Stimulated activated CD4-positive, alpha-beta T cell treated with anti-CD3 and anti-CD28 coated beads, Interleukin-15, amount 100 ng/mL, for 24 hours (primary cell): ENCODE measurements at regions not wholly inside any gene's neighbourhood (a gene's known extent, or its start where the extent isn't known, plus 50 kb on each side); places are given as distances from the start of the nearest gene placed in this dataset.
"Not testable (repeated sequence)": the region's sequence is repeated elsewhere in the genome, so short reads cannot be mapped to it uniquely, and the experiment has no call there.

ENCODE experiments used
- DNase-seq: peaks from one replicate; pipeline ENCODE4 v3.0.0-alpha.2; 2020

- no peak for DNase-seq
These were observed 756.7 kb upstream of the SLIT2 start for GRCh38 chr4:19494961-19495360.

GRCh38 chr4:19492606-19493005, 759.1 kb upstream of the SLIT2 start:
- no peak for DNase-seq

DNA sequence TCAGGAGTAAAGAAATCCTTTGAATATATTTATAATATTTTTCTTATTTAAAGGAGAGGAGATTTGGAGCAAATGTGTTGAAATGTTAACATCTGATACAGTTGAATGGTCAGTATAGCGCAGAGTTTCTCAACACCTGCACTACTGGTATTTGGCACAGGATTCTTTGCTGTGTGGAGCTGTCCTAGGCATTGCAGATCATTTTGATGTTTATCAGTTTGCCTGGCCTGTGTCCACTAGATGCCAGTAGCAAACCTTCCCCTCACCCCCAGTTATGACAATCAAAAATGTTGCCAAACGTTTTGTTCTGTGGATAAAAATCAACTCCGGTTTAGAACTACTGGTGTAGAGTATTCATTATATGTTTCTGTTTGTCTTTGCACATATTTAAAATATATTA, 765.3 kb upstream of the SLIT2 start:
- DNase-seq: no peak

DNA sequence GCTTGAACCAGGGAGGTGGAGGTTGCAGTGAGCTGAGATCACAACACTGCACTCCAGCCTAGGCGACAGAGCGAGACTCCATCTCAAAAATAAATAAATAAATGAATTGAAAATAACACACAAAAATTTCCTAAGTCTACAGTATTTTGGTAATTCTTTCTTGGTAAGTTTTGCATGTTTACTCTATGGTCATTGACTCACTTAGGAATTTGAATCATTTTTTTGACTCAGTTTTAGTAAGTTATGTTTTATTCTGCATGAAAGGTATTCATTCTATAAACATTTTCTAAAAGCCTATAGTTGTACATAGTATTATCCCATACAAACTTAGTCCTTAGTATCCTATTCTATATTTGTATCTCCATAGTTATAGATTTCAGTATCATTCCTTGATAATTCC, 772.9 kb upstream of the SLIT2 start:
- no peak for DNase-seq

DNA sequence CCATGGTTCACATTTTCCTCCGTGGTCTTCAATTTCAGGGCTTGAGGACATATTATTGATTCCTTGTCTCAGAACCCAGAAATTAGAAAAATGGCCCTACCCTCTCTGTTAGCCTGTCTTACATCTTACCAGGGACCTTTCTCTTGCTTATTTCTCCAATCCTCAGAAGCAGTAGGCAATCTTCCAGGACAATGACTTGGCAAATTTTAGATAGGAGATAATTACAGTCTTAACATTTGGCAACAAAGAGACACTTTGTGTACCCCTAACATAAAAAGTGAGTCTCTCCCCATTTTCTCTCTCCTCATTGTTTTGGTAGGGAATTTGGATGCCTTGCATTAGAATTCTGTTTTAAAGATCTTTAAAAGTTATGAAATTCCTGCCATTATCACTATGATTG, 778.1 kb upstream of the SLIT2 start:
- DNase-seq: no peak

DNA sequence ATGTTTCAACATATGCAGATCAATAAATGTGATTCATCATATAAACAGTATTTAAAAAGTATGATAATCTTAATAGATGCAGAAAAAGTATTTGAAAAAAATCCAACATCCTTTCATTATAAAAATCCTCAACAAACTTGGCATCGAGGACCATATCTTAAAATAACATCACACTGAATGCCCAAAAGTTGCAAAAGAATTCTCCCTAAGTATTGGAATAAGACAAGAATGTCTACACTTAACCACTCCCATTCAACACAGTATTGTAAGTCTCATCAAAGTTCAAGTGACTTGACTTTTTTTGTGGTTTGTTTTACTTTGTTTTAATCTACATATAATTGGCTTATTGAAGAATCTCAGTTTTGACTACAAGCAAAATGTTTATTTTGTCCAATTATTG, 779.0 kb upstream of the SLIT2 start:
- no peak for DNase-seq

- DNase-seq: not testable (repeated sequence)
These were observed 781.7 kb upstream of the SLIT2 start for GRCh38 chr4:19470001-19470400.

GRCh38 chr4:19462117-19462516, 789.6 kb upstream of the SLIT2 start:
- DNase-seq: no peak

GRCh38 chr4:19455850-19456602, 795.7 kb upstream of the SLIT2 start:
- DNase-seq: no peak

- DNase-seq: no peak
These were observed 796.5 kb upstream of the SLIT2 start for GRCh38 chr4:19455196-19455595.

- no peak for DNase-seq
These were observed 813.5 kb upstream of the SLIT2 start for GRCh38 chr4:19438233-19438632.

GRCh38 chr4:19437008-19437407, 814.7 kb upstream of the SLIT2 start:
- DNase-seq: no peak

DNA sequence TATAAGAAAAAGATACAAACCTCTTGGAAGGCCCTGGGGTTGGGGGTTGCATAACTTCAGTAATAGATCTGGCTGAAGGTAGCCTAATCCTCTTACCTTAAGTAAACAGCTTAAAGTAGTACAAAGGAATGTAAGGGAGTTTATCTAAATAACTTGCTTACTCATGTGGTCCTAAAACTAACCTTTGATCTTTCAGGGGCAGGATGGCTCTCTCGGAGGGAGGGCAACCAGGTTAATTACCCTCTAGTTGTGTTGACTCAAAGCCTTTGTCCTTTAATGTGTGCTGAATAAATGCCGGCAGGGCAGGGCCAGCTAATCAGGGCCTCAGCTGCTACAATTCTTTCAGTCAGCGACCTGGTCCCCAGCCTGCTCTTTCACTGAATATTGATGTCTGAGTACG, 822.0 kb upstream of the SLIT2 start:
- DNase-seq: no peak

- DNase-seq: no peak
These were observed 826.6 kb upstream of the SLIT2 start for GRCh38 chr4:19425146-19425545.

- DNase-seq: no peak
These were observed 834.4 kb upstream of the SLIT2 start for GRCh38 chr4:19417256-19417655.

- no peak for DNase-seq
These were observed 835.6 kb upstream of the SLIT2 start for GRCh38 chr4:19416146-19416545.

- no peak for DNase-seq
These were observed 843.2 kb upstream of the SLIT2 start for GRCh38 chr4:19408490-19408889.

GRCh38 chr4:19406789-19407188, 844.9 kb upstream of the SLIT2 start:
- DNase-seq: no peak

DNA sequence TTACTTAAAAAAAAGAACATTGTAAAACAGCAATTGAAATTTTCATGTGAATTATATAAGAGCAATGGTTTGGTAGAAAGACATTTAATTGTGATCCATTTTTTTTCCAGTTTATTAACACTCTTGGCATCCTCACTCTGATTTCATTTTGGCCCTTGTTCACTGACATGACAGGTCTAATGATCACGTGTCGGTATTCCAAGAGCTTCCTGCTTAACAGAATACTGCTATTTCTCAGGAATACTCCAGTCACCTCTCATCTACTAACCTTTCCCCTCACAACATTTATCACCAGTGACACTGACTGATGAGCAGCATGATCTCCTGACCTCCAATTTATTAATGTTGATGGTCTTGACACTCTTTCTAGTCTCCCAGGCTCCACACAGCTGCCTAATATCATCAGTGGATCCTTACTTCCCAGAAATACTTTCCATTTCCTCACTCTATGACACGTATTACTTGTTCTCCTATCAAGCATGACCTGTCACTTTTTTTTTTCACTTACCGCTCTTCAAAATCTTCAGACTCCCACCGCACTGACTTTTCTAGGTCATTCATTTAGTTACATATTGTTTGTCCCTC, 847.8 kb upstream of the SLIT2 start:
- no peak for DNase-seq

GRCh38 chr4:19402581-19403065, 849.1 kb upstream of the SLIT2 start:
- DNase-seq: no peak

DNA sequence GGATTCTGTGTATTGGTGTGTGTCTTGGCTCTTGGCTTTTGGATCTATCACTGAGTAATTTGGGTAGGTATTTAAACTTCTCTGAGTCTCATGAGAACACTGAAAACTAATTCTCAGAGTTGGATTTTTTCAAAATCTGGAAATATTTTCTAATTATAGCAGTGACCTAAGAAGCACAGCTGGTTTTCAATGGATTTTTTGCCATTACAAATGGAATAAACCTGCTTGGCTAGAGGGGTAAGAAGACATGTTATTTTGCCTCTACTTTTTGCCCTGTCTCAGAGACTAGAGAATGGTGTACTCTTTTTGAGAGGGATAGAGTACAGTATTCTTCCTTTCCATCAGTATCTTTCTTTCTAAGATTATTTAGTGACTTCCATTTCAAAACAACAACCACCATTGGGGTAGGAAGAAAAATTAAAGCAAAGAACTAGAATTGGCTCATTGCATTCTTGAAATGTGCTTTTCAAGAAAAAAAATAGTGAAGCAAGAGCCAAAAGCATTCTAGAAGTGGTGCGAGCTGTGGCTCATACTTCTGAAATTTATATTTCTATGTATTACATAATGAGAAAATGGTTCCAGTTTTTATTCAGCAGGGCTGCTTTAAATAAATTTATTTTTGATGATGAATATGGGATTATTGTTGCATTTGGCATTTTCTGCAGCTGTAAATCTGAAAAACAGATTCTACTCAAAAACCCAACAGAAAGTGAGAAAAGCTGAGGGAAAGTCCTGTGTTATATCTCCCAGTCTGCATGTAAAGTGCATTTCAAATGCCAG, 850.2 kb upstream of the SLIT2 start:
- no peak for DNase-seq

GRCh38 chr4:19400820-19401219, 850.9 kb upstream of the SLIT2 start:
- no peak for DNase-seq

DNA sequence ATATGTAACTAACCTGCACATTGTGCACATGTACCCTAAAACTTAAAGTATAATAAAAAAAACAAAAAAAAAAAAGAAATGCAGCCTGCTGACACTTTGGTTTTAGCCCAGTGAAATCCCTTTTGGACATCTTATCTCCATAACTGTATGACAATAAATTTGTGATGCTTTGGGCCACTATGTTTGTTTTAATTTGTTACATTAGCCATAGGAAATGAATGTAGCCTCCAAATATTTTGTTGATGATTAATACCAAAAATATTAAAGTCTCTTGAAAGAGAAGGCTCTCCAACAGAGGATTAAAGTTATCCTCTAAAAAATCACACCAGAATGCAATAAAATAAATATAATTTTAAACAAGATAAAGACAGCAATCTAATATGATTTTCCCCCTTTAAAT, 852.7 kb upstream of the SLIT2 start:
- no peak for DNase-seq

DNA sequence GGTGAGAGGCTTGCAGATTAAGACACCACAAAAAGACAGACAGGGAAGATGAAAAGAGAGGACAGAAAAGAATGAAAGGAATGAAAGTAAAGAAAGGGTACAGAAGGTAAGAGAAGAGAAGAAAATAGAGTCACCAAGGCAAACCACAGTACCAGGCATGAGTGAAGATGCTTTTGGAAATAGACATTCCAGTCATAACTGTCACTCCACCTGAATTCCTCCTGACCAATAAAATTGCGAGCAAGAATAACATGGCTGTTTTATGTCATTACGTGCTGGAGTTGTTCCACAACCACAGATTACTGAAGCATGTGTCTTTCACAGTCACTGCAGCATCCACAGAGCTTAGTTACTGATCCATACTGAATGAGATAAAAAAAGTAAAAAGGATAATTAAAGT, 864.9 kb upstream of the SLIT2 start:
- no peak for DNase-seq
